Effector CD8-positive, alpha-beta T cell (primary cell): ENCODE measurements at regions not wholly inside any gene's neighbourhood (a gene's known extent, or its start where the extent isn't known, plus 50 kb on each side); places are given as distances from the start of the nearest gene placed in this dataset.

ENCODE experiments used
- DNase-seq: peaks from one replicate; lab custom pipeline; 2025; lab: John Stamatoyannopoulos, UW

- no peak for DNase-seq
Measured at GRCh38 chr1:4603295-4604110, 50.9 kb upstream of the AJAP1 start.
